ENCODE measurements at regions not wholly inside any gene's neighbourhood (a gene's known extent, or its start where the extent isn't known, plus 50 kb on each side); places are given as distances from the start of the nearest gene placed in this dataset.

DNA sequence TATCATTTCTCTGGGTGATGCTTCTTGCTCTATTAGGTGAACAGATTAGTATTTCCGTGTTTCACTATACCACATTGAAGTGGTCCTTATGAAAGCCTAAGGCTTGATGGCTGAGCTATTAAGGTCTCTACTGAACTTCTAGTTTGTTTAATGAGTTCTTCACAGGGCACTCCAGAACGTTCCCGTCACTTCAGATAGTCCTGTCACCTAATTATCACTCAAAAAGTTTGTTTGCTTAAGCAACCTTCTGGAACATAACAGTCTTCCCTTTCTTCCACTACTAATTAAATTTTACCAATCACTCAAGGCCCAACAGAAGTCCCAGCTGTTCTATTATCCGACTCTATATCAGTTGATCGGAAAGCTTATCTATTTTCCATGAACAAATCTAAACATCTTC lies 104.6 kb upstream of the ZC3H11B start:
- Histone ChIP-seq H3K27me3 (ENCODE audit: control insufficient read depth, insufficient read depth, low read length) (no peaks in the 10 kb centered on the region), H3K9me3 (ENCODE audit: control insufficient read depth, insufficient read depth, low read depth, low read length) (no peaks in the 10 kb centered on the region), H4K20me1 (ENCODE audit: control insufficient read depth, extremely low read depth, insufficient read depth, low read length) (no peaks in the 10 kb centered on the region), H3K79me2 (ENCODE audit: control insufficient read depth, insufficient read depth, low read length) (no peaks in the 10 kb centered on the region), H3K27ac (ENCODE audit: insufficient read depth, low read length) (no peak overlapping the region), H3K4me1 (ENCODE audit: control insufficient read depth, extremely low read depth, insufficient read depth, low read length) (no peaks in the 10 kb centered on the region), H3K4me3 (replicated peaks in 1 of 4; ENCODE audit: control extremely low read depth in 1 of 4, insufficient read depth in 1 of 4, low read depth in 3 of 4, low read length in 4 of 4) (no peak overlapping the region), H3K36me3 (ENCODE audit: control insufficient read depth, insufficient read depth, low read length) (no peaks in the 10 kb centered on the region), H3K9ac (ENCODE audit: insufficient read depth, low read length) (no peak overlapping the region), H3K4me2 (ENCODE audit: extremely low read depth, insufficient read depth, low read length) (no peak overlapping the region), H2AFZ (ENCODE audit: low read length) (no peak overlapping the region)
- no peak for DNase-seq (ENCODE audit: low read depth in 2 of 2)
- no peak for TF ChIP-seq EZH2 (IDR thresholded peaks at IDR 0.05; ENCODE audit: low read length, missing control alignments)
- TF ChIP-seq, protein P1, sequence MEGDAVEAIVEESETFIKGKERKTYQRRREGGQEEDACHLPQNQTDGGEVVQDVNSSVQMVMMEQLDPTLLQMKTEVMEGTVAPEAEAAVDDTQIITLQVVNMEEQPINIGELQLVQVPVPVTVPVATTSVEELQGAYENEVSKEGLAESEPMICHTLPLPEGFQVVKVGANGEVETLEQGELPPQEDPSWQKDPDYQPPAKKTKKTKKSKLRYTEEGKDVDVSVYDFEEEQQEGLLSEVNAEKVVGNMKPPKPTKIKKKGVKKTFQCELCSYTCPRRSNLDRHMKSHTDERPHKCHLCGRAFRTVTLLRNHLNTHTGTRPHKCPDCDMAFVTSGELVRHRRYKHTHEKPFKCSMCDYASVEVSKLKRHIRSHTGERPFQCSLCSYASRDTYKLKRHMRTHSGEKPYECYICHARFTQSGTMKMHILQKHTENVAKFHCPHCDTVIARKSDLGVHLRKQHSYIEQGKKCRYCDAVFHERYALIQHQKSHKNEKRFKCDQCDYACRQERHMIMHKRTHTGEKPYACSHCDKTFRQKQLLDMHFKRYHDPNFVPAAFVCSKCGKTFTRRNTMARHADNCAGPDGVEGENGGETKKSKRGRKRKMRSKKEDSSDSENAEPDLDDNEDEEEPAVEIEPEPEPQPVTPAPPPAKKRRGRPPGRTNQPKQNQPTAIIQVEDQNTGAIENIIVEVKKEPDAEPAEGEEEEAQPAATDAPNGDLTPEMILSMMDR (conservative IDR thresholded peaks at IDR 0.05 in 1 of 2, IDR thresholded peaks at IDR 0.05 in 1 of 2; ENCODE audit: low read depth in 1 of 2, low read length in 2 of 2): no peak

DNA sequence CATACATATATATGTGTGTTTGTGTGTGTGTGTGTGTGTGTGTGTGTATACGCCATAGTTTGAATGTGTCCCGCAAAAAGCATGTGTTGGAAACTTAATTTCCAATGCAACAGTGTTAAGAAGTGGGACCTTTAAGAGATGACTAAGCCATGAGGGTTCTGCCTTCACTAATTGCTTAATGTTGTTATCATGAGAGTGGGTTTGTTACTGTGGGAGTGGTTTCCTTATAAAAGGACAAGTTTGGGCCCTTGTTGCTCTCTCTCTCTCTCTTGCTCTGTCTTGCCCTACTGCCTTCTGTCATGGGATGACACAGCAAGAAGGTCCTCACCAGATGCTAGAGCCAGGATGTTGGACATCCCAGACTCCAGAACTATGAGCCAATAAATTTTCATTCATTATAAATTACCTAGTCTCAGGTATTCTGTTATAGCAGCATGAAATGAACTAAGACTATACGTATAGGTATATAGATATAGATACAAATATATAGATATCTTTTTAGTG lies 103.8 kb upstream of the ZC3H11B start:
- TF ChIP-seq, protein P1 (conservative IDR thresholded peaks at IDR 0.05 in 1 of 2, IDR thresholded peaks at IDR 0.05 in 1 of 2; ENCODE audit: low read depth in 1 of 2, low read length in 2 of 2): no peak
- no peak for TF ChIP-seq EZH2 (IDR thresholded peaks at IDR 0.05; ENCODE audit: low read length, missing control alignments)
- H3K27ac ChIP-seq (ENCODE audit: insufficient read depth, low read length): no peak overlapping the region
- H3K4me2 ChIP-seq (ENCODE audit: extremely low read depth, insufficient read depth, low read length): no peak overlapping the region
- H3K27me3 ChIP-seq (ENCODE audit: control insufficient read depth, insufficient read depth, low read length): no peaks in the 10 kb centered on the region
- no peaks in the 10 kb centered on the region for H3K4me1 ChIP-seq (ENCODE audit: control insufficient read depth, extremely low read depth, insufficient read depth, low read length)
- H2AFZ ChIP-seq (ENCODE audit: low read length): no peak overlapping the region
- H3K36me3 ChIP-seq (ENCODE audit: control insufficient read depth, insufficient read depth, low read length): no peaks in the 10 kb centered on the region
- H3K79me2 ChIP-seq (ENCODE audit: control insufficient read depth, insufficient read depth, low read length): no peaks in the 10 kb centered on the region
- no peak for DNase-seq (ENCODE audit: low read depth in 2 of 2)
- H3K4me3 ChIP-seq (replicated peaks in 1 of 4; ENCODE audit: control extremely low read depth in 1 of 4, insufficient read depth in 1 of 4, low read depth in 3 of 4, low read length in 4 of 4): no peak overlapping the region
- H4K20me1 ChIP-seq (ENCODE audit: control insufficient read depth, extremely low read depth, insufficient read depth, low read length): no peaks in the 10 kb centered on the region
- no peaks in the 10 kb centered on the region for H3K9me3 ChIP-seq (ENCODE audit: control insufficient read depth, insufficient read depth, low read depth, low read length)
- no peak overlapping the region for H3K9ac ChIP-seq (ENCODE audit: insufficient read depth, low read length)

DNA sequence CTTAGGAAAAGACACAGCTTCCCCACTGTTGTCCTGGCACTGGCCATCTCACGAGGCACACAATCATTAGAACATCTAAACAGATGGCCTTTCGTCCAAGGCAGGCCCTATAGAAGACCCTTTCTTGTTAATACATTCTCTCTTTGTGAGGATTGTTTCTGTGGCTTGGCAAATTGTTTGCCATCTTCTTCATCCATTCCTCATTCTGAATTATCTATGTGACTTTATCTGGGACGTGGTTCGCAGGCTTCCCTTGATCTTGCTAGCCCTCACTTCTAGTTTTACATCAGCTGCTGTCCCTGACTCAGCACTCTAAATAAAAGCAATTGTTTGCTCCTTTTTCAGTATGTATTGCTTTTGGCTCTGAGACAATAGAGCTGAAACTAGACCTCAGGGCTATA lies 101.1 kb upstream of the ZC3H11B start:
- no peaks in the 10 kb centered on the region for H3K9me3 ChIP-seq (ENCODE audit: control insufficient read depth, insufficient read depth, low read depth, low read length)
- H3K36me3 ChIP-seq (ENCODE audit: control insufficient read depth, insufficient read depth, low read length): no peaks in the 10 kb centered on the region
- no peak overlapping the region for H3K27ac ChIP-seq (ENCODE audit: insufficient read depth, low read length)
- H3K79me2 ChIP-seq (ENCODE audit: control insufficient read depth, insufficient read depth, low read length): no peaks in the 10 kb centered on the region
- DNase-seq (ENCODE audit: low read depth in 2 of 2): peak in 1 of 2 donors; percentile 20
- H3K4me1 ChIP-seq (ENCODE audit: control insufficient read depth, extremely low read depth, insufficient read depth, low read length): peaks cover 4% of the 10 kb centered on the region
- H4K20me1 ChIP-seq (ENCODE audit: control insufficient read depth, extremely low read depth, insufficient read depth, low read length): no peaks in the 10 kb centered on the region
- TF ChIP-seq, protein P1 (conservative IDR thresholded peaks at IDR 0.05 in 1 of 2, IDR thresholded peaks at IDR 0.05 in 1 of 2; ENCODE audit: low read depth in 1 of 2, low read length in 2 of 2): no peak
- no peak for TF ChIP-seq EZH2 (IDR thresholded peaks at IDR 0.05; ENCODE audit: low read length, missing control alignments)
- no peak overlapping the region for H3K4me3 ChIP-seq (replicated peaks in 1 of 4; ENCODE audit: control extremely low read depth in 1 of 4, insufficient read depth in 1 of 4, low read depth in 3 of 4, low read length in 4 of 4)
- H3K9ac ChIP-seq (ENCODE audit: insufficient read depth, low read length): no peak overlapping the region
- no peak overlapping the region for H3K4me2 ChIP-seq (ENCODE audit: extremely low read depth, insufficient read depth, low read length)
- H2AFZ ChIP-seq (ENCODE audit: low read length): no peak overlapping the region
- no peaks in the 10 kb centered on the region for H3K27me3 ChIP-seq (ENCODE audit: control insufficient read depth, insufficient read depth, low read length)
